Mucosa of stomach (tissue), 1 donor: ENCODE measurements at regions not wholly inside any gene's neighbourhood (a gene's known extent, or its start where the extent isn't known, plus 50 kb on each side); places are given as distances from the start of the nearest gene placed in this dataset.

Source experiments
- H3K27me3 ChIP-seq: one replicate; pipeline ENCODE4 v1.7.0; 2013; ENCODE audit warnings: mild to moderate bottlenecking, low read length; ENCODE audit not compliant: control insufficient read depth, insufficient read depth
- H3K36me3 ChIP-seq: one replicate; pipeline ENCODE4 v1.7.0; 2013; ENCODE audit warnings: low read length; ENCODE audit not compliant: control insufficient read depth, insufficient read depth
- H3K4me1 ChIP-seq: one replicate; pipeline ENCODE4 v1.7.0; 2013; ENCODE audit warnings: mild to moderate bottlenecking, low read length; ENCODE audit not compliant: control insufficient read depth, insufficient read depth
- H3K4me3 ChIP-seq: one replicate; pipeline ENCODE4 v1.7.0; 2013; ENCODE audit warnings: low read length
- H3K9ac ChIP-seq: one replicate; pipeline ENCODE4 v1.7.0; 2013; ENCODE audit warnings: mild to moderate bottlenecking, low read length, moderate library complexity
- H3K9me3 ChIP-seq: one replicate; pipeline ENCODE4 v1.7.0; 2013; ENCODE audit warnings: mild to moderate bottlenecking, low read length, moderate library complexity; ENCODE audit not compliant: control insufficient read depth
- donor health status: Pancreatic carcinoma.

- Histone ChIP-seq H3K4me1 (no peaks in the 10 kb centered on the region), H3K36me3 (no peaks in the 10 kb centered on the region), H3K4me3 (no peak overlapping the region), H3K9me3 (no peaks in the 10 kb centered on the region), H3K9ac (no peak overlapping the region), H3K27me3 (no peaks in the 10 kb centered on the region)
Observed at GRCh38 chrX:129249563-129249962, 273.7 kb downstream of the SMARCA1 start.

DNA sequence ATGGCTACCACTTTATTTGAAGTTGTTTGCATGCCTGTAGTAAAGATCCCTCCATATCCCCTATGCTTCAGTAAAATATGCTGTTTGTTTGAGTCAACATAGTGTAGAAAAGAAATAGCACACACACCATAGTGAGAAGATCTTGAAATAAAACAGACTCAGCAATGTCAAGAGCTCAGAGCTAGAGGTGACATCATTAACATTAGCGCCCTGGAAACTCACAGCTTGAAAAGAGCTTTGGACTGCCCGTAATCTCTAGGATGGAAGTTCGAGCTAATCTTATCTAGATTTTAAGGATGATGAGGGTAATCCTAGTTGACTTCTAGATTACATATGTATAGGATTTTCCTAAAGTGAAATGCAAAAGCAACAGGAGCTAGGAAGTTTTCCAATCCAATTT lies 275.6 kb downstream of the SMARCA1 start:
- Histone ChIP-seq H3K9ac (no peak overlapping the region), H3K27me3 (no peaks in the 10 kb centered on the region), H3K4me3 (no peak overlapping the region), H3K36me3 (no peaks in the 10 kb centered on the region), H3K9me3 (no peaks in the 10 kb centered on the region), H3K4me1 (no peaks in the 10 kb centered on the region)

DNA sequence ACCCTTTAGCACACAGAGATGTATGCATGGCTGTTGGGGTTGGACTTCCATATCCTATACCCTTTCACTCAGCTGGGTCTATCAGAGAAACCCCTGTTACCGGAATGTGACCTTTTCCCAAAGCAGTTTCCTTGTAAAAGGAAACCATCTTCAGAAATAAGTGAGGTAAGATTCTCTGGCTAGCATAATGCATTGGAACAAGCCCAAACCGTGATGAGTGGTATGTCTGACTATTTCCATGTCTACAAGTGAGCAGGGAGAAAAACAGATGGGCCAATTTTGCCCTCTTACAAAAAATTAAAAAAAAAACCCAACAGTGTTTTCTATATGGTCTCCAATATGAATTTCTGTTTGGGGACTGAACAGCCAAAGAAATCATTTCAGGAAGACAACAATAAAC lies 283.9 kb downstream of the SMARCA1 start:
- Histone ChIP-seq H3K4me3 (no peak overlapping the region), H3K27me3 (no peaks in the 10 kb centered on the region), H3K9ac (no peak overlapping the region), H3K9me3 (no peaks in the 10 kb centered on the region), H3K4me1 (no peaks in the 10 kb centered on the region), H3K36me3 (no peaks in the 10 kb centered on the region)

GRCh38 chrX:129238011-129238410 lies 285.3 kb downstream of the SMARCA1 start:
- Histone ChIP-seq H3K9me3 (no peaks in the 10 kb centered on the region), H3K36me3 (no peaks in the 10 kb centered on the region), H3K27me3 (no peaks in the 10 kb centered on the region), H3K4me3 (no peak overlapping the region), H3K4me1 (no peaks in the 10 kb centered on the region), H3K9ac (no peak overlapping the region)

- H3K4me1 ChIP-seq: no peaks in the 10 kb centered on the region
- no peak overlapping the region for H3K9ac ChIP-seq
- H3K9me3 ChIP-seq: no peaks in the 10 kb centered on the region
- no peaks in the 10 kb centered on the region for H3K27me3 ChIP-seq
- H3K36me3 ChIP-seq: no peaks in the 10 kb centered on the region
- H3K4me3 ChIP-seq: no peak overlapping the region
Observed at GRCh38 chrX:129235903-129236302, 287.4 kb downstream of the SMARCA1 start.

GRCh38 chrX:129233786-129234185 lies 289.5 kb downstream of the SMARCA1 start:
- Histone ChIP-seq H3K9me3 (no peaks in the 10 kb centered on the region), H3K27me3 (no peaks in the 10 kb centered on the region), H3K4me3 (no peak overlapping the region), H3K36me3 (no peaks in the 10 kb centered on the region), H3K9ac (no peak overlapping the region), H3K4me1 (no peaks in the 10 kb centered on the region)

GRCh38 chrX:129230850-129231512 lies 292.3 kb downstream of the SMARCA1 start:
- Histone ChIP-seq H3K36me3 (no peaks in the 10 kb centered on the region), H3K9ac (no peak overlapping the region)

DNA sequence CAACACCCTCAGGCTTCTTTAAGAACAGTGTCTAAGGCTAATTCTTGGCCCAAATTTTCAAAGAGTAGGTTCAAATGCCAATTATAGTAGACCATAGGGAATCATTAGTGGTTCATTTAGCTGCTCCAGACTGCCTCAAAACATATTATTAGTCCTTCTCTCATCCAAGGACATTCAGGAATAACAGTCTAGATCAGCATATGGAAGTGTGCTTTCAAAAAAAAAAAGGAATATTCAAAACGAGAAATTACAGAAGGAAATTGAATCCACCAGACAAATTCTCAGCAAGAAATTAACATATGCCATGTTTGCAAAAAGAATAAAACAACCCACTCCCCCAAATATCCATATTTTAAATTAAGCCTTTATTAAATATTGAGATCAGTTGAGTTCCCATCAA lies 293.1 kb downstream of the SMARCA1 start:
- no peak overlapping the region for H3K9ac ChIP-seq
- H3K36me3 ChIP-seq: no peaks in the 10 kb centered on the region
- no peaks in the 10 kb centered on the region for H3K4me1 ChIP-seq
- H3K27me3 ChIP-seq: no peaks in the 10 kb centered on the region
- no peak overlapping the region for H3K4me3 ChIP-seq
- no peaks in the 10 kb centered on the region for H3K9me3 ChIP-seq

More at GRCh38 chrX:129230850-129231512, 292.3 kb downstream of the SMARCA1 start:
- no peaks in the 10 kb centered on the region for H3K4me1 ChIP-seq
- H3K9me3 ChIP-seq: no peaks in the 10 kb centered on the region
- no peak overlapping the region for H3K4me3 ChIP-seq
- H3K27me3 ChIP-seq: no peaks in the 10 kb centered on the region

DNA sequence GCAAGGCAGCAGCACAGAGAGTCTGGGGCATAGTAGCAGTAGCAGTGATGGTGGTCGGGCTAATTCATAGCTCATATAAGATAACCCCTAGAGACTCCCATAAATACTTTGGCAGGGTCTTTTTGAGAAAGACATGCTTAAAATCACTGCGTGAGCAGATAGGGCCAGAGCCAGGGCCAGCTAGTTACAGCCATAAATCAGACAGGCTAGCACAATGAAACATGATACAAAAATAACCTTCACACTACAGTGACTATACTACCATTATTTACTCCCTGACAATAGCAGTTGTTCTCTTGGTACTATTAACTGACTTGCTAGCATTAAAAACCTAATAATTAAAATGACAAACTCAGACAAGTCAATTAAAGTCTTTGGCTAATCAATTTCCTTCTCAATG lies 295.9 kb downstream of the SMARCA1 start:
- no peak overlapping the region for H3K9ac ChIP-seq
- no peak overlapping the region for H3K4me3 ChIP-seq
- H3K27me3 ChIP-seq: no peaks in the 10 kb centered on the region
- no peaks in the 10 kb centered on the region for H3K9me3 ChIP-seq
- no peaks in the 10 kb centered on the region for H3K36me3 ChIP-seq
- no peaks in the 10 kb centered on the region for H3K4me1 ChIP-seq

DNA sequence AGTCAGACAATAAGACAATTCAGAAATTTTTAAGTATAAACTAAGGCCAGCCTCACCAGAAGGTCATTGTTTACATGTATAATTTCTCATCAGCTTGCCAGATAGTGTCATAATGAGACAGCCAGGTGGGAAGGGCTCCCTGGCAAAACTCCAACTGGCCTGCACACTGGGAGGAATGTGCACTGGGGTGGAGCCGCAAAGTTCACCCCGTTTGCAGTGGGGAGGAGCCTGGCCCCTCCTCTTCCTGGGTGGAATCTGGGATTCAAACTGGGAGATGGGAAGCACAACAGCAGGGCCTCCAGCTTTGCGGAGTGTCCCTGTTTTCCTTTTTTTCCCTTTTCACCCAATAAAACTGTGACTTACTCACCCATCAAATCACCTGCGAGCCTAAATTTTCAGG lies 329.9 kb downstream of the SMARCA1 start:
- no peaks in the 10 kb centered on the region for H3K27me3 ChIP-seq
- no peaks in the 10 kb centered on the region for H3K9me3 ChIP-seq
- no peak overlapping the region for H3K9ac ChIP-seq
- peaks cover 3% of the 10 kb centered on the region for H3K4me1 ChIP-seq
- H3K4me3 ChIP-seq: no peak overlapping the region
- no peaks in the 10 kb centered on the region for H3K36me3 ChIP-seq

DNA sequence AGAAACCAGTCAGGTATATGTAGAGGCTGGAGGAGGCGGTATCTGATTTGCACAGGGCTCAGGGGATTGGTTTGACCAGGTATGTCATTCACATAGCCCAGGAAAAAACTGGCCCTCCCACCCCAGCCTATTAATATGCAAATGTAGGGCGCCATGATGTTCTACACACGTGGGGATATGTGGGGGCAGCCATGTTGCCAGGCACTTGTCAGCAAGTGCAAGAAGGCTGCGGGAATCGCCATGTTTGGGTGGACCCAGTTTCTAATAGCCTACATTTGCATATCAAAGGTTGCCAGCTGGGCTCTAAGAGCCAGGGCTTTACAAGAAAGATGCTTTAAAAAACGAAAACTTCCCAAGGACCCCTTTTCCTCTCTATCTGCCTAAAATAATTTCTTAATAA lies 335.1 kb downstream of the SMARCA1 start:
- H3K9ac ChIP-seq: no peak overlapping the region
- no peaks in the 10 kb centered on the region for H3K27me3 ChIP-seq
- H3K9me3 ChIP-seq: no peaks in the 10 kb centered on the region
- no peaks in the 10 kb centered on the region for H3K36me3 ChIP-seq
- no peak overlapping the region for H3K4me3 ChIP-seq
- peaks cover under 1% of the 10 kb centered on the region for H3K4me1 ChIP-seq

DNA sequence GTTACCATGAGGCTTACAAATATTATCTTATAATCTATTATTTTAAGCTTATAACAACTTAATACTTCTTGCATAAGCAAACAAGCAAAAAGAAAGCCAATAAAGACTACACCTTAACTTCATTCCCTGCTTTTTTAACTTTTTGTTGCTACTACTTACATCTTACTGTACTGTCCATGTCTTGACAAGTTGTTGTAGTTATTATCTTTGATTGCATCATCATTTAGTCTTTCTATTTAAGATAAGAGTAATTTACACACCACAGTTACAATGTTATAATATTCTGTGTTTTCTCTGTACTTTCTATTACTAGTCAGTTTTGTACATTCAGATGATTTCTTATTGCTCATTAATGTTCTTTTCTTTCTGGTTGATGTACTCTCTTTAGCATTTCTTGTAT lies 346.6 kb downstream of the SMARCA1 start:
- Histone ChIP-seq H3K27me3 (no peaks in the 10 kb centered on the region), H3K4me3 (no peak overlapping the region), H3K9ac (no peak overlapping the region), H3K9me3 (no peaks in the 10 kb centered on the region), H3K4me1 (no peaks in the 10 kb centered on the region), H3K36me3 (no peaks in the 10 kb centered on the region)

GRCh38 chrX:129161108-129161507 lies 362.2 kb downstream of the SMARCA1 start:
- Histone ChIP-seq H3K36me3 (no peaks in the 10 kb centered on the region), H3K4me1 (no peaks in the 10 kb centered on the region), H3K4me3 (no peak overlapping the region), H3K27me3 (no peaks in the 10 kb centered on the region), H3K9ac (no peak overlapping the region), H3K9me3 (no peaks in the 10 kb centered on the region)
